DMS53 treated with DMSO at 0.1 percent for 48 hours (cell line): ENCODE measurements at regions not wholly inside any gene's neighbourhood (a gene's known extent, or its start where the extent isn't known, plus 50 kb on each side); places are given as distances from the start of the nearest gene placed in this dataset.

Experiments used
- DNase-seq: peaks from one replicate; lab custom pipeline; 2025; ENCODE audit not compliant: unreplicated experiment; lab: John Stamatoyannopoulos, UW

DNA sequence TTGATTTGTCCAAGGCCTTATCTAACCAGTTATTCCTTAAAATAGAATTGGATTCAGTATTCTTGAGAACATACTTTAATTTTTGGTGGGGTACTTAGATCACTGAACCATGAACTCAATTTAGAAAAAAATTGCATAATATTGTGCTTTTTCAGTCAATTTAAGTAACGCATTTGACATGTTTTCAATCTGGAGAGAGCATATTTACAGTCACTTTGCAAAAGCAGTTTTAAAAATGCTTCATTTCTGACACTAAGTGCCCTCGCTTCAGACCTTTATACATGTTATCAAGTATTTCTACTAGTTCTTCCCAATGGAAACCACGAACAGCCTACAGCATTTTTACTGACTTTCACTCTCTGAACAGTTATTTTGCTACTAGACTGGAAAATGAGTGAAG lies 257.1 kb upstream of the NDST4 start:
- DNase-seq, result no peak

DNA sequence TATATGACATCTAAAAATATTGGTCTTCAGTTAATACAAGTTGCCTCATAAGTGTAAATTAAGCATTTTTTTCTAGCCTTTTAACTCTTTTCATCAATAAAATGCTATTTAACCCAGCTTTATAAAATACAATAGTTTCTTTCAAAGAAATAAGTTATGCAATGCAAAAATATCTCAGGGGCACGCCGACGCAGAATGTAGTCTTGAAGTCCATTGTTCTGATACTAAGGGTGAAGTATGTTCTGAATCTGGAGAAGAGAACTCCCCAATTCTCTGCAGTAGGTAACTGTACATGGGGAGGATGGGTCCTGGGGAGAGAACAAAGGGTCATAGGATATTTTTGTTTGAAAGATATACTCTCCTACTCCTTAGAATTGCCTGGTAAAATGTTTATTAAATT lies 256.6 kb upstream of the NDST4 start:
- DNase-seq, result no peak

DNA sequence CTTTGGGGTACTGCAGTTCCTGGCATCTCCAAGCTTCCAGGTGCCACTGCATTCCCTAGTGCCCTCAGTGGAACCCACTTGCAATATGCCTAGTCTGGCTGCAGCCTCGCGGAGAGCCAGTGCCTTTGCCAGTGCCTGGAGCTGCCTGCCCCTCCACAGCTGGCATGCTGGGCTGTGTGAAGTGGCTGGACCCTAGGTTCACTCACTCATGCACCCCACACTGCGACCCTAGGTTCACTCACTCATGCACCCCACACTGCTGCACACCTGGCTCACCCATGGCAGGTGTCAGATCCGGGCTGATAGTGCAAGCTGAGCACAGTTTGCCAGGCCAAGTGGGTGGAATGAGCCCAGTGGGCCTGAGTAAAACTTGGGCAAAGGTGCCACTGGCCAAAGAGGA lies 253.0 kb upstream of the NDST4 start:
- no peak for DNase-seq

DNA sequence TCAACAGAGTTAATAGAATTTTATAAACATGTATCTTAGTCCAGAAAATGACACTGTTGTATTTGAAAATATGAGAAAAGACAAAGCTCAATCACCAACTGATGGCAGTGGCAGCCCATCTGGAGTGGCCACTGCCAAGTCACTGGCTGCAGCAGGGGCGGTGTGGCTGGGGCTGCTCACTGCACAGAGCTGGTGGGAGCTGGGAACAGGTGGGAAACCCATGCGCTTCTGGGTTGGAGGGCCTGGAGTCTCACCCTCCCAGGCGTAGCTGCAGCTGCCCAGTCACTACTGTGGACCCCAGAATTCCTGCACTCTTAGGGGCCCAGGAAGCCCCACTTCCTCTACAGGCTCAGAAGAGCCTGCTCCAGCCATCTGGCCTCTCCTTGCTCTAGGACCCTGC lies 251.8 kb upstream of the NDST4 start:
- DNase-seq, result no peak

DNA sequence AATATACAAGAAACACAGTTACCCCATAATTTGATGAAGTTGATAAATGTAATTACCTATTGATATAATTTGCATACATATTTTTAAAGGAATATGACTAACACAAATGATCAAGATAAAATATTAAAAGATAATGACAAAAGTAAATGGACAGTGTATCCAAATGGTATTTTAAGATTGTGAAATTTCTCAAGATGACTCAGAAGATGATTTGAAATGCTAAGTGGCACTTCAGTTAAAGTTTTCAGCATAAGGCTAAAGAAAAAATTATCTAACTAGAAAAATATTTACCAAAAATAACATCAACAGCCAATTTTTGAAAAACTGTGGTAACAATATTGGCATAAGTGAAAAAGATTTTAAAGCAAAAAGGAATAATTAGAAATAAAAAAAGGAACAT lies 248.4 kb upstream of the NDST4 start:
- no peak for DNase-seq

DNA sequence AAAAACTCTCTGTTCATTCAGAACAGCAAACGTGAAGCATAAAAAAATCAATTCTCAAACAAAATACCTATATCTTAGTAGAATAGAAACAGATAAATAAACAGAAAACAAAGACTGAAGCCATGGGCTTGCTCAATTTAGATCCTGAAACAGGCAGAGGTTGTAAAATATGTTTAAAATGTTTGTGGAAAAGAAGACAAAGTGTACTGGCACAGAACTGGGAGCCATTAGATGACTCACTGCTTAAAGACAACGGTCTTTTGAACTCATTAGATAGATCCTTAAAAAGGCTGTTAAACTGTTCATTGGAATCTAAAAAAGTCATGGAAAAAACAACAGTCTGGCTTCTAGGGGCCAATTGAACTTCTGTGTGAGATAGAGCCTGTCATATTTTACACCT lies 247.0 kb upstream of the NDST4 start:
- no peak for DNase-seq

DNA sequence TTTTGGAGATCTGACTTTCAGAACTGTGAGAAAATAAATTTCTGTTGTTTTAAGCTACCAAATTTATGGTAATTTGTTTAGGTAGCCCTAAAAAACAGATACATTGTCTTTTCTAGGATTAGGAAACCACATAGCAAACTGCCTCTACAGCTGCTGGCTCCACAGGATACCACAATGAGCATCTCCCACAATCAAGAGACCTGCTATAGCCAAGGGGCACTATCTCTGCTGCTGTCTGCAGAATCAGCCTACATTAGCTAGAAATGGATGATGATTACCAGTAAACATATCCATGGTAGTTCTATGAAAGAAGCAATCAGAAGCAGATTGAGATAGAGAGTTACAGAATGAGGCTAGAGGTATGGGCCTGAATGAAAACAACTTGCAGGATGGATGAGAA lies 244.4 kb upstream of the NDST4 start:
- no peak for DNase-seq

DNA sequence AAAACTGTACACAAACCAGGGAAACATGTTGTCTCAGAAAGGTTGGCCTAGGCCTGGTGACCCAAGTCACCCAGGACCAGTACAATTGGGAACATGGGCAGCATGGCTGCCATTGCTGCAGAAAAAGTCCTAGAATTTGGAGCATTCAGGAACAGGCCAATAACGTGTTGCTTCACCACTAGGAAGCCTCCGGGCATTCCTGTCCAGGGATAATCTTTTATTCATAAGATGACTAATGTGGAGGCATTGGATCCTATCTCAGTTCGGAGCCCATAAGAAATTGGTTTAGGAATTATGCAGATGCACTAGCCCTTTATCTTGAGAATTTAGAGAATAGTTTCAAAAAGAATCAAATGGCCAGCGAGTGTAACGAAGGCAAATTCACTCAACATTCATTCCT lies 242.8 kb upstream of the NDST4 start:
- DNase-seq, result no peak

DNA sequence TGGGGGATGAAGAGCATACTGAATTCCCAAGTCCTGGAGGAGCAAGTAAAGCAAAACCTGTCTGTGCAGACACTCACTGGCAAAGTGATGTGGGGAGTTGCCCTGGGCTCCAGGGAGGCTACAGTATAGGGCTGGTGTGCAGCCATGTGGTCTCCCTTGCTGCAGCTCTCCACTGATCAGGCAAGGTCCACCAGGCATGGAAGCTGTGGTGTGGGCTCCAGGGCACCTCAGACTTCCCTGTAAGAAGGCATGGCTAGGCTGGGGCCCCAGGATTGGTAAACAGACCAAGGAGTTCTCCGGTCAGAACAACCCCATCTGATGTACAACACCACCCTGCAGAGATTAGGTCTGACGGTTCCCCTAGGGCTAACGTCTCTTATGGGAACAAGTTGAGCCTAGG lies 241.9 kb upstream of the NDST4 start:
- no peak for DNase-seq

DNA sequence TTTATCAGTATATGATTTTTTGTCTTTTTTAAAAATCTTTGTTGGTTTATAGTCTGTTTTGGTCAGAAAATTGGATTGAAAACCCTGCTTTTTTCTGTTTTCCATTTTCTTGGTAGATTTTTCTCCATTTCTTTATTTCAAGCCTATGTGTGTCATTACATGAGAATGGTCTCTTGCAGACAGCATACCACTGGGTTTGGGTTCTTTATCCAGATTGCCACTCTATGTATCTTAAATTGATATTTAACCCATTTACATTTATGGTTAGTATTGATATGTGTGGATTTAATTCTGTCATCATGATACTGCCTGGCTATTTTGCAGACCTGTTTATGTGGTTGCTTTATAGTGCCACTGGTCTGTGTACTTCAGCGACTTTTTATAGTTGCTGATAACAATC lies 239.9 kb upstream of the NDST4 start:
- no peak for DNase-seq

DNA sequence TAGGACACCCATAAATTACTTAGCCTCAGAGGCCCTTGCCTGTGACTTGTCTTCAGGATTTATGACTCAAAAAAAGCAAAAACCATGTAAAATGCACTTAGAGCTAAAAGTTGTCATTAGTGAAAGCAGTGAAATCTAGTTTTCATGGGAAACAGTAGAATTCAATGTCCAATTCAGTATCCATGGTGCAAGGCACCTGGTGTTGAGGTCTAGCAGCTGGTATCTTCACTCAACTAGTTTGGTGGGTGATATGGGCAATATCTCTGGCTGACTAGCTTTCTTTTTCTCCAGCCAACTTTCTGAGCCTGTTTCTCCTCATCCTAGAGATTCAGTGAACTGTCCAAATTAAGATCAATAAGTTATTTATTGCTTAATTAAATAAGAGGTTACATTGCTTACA lies 229.8 kb upstream of the NDST4 start:
- no peak for DNase-seq

DNA sequence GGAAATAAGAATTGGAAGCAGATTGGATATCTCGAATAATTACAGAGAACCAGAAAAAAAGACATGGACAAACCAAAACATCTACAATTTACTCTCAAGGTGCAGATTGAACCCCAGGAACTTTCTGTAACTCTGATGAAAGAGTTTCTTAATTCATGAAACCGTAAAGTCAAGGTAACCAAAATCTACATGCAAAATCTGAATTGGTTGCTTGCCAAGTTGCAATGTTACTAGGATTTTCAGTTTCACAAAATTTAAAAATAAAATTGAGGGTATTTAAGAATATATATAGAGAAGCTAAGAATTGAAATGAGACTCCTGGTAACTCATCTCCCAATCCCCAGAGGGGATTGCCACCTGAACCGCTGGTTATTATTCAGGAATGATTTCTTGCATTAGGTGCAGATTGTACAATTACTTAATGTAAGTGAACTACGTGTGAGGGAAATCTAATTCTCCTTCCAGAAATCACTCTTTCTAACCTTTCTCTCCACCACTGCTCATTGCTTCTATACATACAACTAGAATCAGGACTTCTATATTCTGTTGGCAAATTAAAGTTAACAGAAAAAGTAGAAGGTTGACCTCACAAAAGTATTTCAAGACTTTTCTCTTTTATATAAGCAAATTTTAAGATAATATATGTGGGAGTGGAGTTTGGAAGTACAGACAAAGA lies 221.5 kb upstream of the NDST4 start:
- DNase-seq, result no peak

DNA sequence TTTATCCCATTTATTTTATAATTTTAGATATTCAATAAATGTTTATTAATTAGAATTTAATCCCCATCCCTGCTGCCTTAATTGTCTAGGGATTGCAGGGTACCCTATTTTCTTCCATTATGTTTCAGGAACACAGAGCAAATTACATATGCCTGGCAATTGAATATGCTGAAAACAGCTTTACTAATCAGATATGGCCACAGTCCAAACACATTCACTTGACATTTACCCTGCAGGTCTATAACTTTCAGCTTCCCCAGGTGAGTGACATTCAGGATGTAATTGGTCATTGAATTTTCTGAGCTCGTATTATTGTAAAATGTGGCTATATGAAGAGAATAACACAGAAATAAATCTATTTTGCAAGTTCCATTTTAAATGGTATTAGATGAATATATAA lies 218.7 kb upstream of the NDST4 start:
- no peak for DNase-seq

DNA sequence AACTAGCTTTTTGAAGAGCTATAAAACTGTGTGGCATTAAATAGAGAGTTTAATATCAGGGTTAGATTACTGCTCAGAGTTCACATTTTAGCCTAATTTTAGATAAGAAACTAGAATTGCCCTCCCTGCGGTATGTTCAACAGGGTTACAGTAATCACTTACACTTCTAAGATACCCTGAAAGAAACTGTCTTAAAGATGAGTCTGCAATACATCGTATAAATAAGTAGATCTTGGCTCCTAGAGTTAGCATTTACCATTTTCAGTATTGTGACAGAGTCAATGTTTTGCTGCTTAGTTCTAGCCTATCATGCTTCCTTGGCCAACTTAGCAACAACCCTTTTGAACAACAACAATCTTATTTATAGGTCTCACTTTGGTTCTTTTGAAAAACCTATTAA lies 217.8 kb upstream of the NDST4 start:
- no peak for DNase-seq

DNA sequence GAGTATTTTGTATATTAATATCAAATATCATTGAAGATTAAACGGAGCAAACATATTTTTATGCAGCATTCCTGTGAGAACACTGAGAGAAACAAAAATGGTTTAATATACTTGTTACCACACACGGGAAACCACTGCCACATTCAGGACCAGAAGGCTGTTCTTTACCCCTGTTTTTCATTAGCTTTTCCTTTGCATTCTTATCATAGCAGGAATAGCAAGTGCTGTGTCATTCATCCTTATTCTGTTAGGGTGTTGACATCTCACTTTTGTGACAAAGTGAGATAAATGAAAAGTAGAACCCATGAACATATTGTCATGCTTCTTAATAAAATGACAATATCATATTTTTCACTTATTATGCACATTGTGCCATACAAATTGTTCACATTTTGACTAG lies 212.4 kb upstream of the NDST4 start:
- DNase-seq, result no peak

DNA sequence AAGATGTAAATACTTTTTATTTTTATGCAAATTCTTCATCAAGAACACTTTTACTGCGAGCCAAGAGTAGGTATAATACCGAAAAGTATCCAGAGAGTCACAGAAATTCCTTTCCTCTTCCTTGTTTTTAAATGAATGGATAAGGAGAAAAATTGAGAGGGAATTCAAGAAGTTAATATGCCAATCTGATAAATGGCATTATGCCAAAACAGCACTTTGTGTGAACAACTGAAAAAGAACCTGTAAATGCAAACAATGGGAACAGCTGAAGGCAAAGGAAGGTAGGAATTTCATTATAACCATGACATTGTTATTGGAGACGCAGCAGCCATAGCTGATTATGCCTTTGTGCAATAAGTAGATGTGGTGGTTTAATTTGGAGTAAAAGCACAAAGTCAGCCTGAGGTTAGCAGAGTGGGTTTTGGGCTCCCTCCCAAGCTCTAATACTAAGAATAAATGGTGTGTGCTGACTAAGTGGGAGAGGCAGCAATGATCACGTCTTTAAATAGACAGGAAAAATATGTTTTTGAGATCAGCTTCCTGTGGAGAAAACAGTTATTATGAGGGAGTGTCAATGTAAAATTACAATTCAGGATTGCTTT lies 209.8 kb upstream of the NDST4 start:
- DNase-seq, result no peak

DNA sequence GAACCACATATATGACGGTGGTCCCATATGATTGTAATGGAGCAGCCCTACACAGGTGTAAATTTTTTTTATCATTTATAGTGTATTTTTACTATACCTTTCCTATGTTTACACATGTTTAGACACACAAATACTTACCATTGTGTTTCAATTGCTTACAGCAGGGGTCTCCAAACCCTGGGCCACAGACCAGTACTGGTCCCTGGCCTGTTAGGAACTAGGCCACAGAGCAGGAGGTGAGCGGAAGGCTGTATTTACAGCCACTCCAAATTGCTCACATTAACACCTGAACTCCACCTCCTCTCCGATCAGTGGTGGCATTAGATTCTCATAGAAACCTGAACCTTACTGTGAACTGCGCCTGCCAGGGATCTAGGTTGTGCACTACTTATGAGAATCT lies 201.8 kb upstream of the NDST4 start:
- DNase-seq, result no peak

DNA sequence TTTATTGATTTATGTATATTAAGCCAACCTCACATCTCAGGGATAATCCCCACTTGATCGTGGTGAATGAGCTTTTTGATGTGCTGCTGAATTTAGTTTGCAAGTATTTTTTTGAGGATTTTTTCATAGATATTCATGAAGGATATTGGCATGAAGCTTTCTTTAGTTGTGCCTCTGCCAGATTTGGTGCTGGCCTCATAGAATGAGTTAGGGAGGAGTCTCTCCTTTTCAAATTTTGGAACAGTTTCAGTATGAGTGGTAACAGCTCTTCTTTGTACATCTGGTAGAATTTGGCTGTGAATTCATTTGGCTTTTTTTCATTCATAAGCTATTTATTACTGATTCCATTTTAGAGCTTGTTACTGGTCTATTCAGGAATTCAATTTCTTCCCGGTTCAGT lies 197.2 kb upstream of the NDST4 start:
- DNase-seq, result no peak

DNA sequence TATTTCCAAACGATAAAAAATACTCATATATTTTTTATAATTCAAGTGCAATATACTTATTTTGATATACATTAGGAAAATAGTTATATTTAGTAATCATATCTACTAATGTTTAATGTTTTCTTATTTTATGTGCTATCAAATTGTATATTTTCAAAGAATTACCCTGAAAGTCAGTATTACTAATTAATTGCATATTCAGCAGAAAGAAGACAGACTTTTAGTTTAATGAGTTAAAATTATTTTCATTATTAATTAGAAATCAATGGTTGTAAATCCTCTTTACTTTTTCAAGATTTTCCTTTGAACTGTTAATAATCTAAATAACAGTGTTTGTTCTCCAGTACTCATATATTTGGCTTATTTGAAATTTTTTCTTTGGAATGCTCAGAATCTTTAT lies 181.3 kb upstream of the NDST4 start:
- no peak for DNase-seq

DNA sequence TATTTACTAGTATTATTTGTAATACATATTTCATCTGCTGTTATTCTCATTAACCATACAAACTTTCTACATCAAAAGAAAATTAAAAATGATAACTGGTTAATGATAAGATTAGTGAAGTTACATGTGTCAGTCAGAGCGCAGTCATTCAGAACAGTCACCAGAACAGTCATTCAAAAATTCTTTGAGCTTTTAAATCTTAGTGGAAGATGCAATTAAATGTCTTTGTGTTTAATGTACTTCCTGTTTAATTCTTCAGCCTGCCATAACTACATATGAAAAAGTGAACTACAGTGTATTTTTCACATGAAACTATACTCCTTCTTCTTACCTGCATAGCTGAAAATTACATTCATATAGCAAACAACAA lies 179.7 kb upstream of the NDST4 start:
- no peak for DNase-seq

DNA sequence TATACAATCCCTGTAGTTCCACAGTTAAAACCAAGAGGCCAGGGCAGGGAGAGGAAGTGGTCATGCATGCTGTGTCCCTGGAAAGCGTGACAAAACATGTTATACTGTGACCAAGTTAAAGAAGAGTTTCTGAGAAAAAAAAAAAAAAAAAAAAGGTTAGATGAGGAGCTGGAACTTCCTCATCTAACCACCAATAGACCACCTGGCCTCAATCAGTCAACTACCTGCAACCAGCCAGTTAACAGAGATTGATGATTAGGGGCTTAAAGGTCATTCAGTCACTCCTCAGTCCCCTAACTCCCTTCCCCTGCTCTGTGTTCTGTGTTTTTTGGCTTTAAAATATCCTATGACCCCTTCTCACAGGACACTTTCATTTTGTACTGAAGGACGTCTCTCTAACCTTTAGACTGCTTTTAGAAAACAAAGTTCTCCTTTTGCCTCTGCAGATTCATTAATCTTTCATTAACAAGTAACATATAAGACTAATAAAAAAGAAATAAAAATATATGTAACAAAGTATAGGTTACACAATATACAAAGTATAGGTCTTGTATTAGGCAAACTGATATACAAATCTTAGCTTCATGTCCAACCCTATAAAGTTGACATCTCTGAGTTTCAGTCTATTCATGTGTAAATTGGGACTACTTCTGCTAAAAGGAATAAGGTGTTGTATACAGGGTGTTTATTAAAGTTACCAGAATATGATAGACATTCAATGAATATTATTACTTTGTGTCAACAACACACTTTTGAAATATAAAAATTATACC lies 179.1 kb upstream of the NDST4 start:
- DNase-seq, result no peak

DNA sequence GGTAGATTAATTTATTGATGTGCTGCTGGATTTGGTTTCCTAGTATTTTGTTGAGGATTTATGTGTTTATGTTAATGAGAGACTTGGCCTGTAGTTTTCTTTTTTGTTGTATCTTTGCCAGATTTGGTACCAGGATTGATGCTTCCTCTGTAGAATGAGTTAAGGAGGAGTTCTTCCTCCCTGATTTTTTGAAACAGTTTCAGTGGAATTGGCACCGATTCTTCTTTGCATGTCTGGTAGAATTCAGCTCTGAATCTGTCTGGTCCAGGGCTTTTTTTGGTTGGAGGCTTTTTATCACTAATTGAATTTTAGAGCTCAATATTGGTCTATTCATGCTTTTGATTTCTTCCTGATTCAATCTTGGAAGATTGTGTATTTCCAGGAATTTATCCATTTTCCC lies 174.0 kb upstream of the NDST4 start:
- DNase-seq, result no peak

DNA sequence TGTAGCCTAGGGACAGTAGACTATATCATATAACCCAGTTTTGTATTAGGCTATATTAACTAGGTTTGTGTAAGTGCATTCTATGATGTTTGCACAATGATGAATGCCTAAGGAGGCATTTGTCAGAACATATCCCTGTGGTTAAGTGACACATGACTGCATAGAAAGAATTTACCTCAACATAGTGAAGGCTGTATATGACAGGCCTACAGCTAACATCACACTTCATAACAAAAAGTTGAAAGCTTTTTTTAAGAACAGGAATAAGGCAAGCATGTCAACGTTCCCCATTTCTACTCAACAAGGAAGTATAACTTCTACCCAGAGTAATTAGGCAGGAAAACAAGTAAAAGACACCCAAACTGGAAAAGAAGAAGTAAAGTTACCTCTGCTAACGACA lies 165.9 kb upstream of the NDST4 start:
- no peak for DNase-seq
